ENCODE measurements at regions not wholly inside any gene's neighbourhood (a gene's known extent, or its start where the extent isn't known, plus 50 kb on each side); places are given as distances from the start of the nearest gene placed in this dataset.

DNA sequence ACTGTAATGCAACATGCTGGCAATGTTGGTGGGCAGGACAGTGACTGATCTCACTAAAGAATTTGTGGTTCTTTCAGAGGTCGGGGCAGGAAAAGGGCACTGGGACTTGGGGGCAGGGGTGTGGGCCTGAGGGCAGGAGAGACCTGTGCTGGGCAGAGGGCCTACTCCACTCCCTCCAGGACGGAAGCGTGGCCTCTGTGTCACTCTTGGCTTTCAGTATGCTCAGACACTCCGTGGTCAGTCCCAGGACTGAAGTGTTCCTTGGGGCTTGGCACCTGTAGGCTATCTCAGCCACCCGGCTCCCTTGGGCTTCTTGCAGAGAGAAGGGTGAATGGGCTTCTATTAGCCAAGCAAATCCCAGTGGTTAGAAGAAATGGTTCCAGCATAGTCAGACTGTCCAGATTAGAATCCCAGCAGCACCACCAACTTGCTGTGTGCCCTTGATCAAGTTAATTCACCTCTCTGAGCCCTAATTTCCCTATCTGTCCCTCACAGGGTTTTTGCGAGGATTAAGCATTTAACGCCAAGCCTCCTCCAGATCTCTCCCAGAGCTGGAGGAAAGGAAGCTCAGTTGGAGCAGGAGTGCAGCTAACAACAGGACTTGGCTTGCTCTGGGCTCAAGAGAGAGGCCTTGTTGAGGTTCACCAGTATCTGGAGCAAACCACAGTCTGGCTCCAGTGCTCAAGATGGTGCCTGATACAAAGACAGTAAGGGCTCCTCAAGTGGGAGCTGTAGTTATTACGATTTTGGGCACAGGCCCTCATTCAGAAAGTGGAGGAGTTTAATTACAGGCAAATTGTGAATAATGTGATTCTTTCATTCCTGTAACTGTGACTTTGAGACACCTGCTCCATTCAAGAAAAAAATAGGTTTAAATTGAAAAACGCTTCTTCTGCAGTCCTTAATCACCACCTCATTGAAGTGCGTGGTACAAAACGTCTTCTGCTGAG is 57.7 kb upstream of the LRP8 start:
- TF ChIP-seq CTCF (conservative IDR thresholded peaks at IDR 0.05): no peak
- no peak overlapping the region for H3K27ac ChIP-seq

DNA sequence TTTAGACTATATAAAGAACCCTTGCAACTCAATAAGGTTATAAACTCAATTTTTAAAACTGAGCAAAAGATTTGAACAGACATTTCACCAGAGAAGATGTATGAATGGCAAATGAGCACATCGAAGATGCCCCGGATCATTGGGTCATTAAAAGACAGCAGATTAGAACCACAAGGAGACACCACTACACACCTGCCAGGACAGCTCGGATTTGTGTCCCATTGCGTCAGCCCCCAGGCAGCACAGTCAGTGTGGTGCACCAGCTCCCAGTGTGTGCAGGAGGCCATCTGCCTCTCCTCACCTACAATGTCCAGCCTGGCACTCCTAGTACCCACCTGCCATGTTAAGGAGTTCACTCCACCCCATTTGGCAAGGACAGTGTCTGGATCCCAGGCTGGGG is 61.1 kb upstream of the LRP8 start:
- TF ChIP-seq CTCF (conservative IDR thresholded peaks at IDR 0.05): no peak
- H3K27ac ChIP-seq: no peak overlapping the region

- TF ChIP-seq CTCF (conservative IDR thresholded peaks at IDR 0.05): no peak
- H3K27ac ChIP-seq: no peak overlapping the region; the same call in 1 of the 2 replicates
These were observed 62.4 kb upstream of the LRP8 start for GRCh38 chr1:53390261-53390660.

GRCh38 chr1:53390736-53391135 is 62.9 kb upstream of the LRP8 start:
- no peak overlapping the region; the same call in 1 of the 2 replicates for H3K27ac ChIP-seq
- no peak for TF ChIP-seq CTCF (conservative IDR thresholded peaks at IDR 0.05)

GRCh38 chr1:53391296-53391695 is 63.4 kb upstream of the LRP8 start:
- no peak overlapping the region for H3K27ac ChIP-seq
- TF ChIP-seq CTCF (conservative IDR thresholded peaks at IDR 0.05): no peak

DNA sequence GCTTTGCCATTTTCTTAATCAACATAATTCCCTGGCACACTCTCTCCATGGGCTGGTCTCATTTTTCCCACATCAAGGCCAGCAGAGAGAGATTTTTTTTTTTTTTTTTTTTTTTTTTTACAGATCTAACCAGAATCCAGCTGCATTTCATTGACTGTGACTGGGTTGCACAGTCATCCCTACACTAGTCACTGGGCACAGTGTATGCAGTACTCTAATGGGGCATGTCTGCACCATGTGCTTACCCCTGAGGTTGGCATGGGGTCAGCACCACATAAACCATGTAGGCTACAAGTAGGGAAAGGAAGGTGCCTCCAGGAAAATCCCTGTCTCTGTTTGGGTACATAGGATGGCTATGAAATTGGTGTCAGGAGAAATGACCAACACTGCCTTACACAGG is 64.1 kb upstream of the LRP8 start:
- no peak for TF ChIP-seq CTCF (conservative IDR thresholded peaks at IDR 0.05)
- no peak overlapping the region for H3K27ac ChIP-seq

GRCh38 chr1:53392460-53392859 is 64.6 kb upstream of the LRP8 start:
- H3K27ac ChIP-seq: no peak overlapping the region
- TF ChIP-seq CTCF (conservative IDR thresholded peaks at IDR 0.05): no peak

Data from VCaP (cell line).